ENCODE measurements at regions not wholly inside any gene's neighbourhood (a gene's known extent, or its start where the extent isn't known, plus 50 kb on each side); places are given as distances from the start of the nearest gene placed in this dataset.

- Mint-ChIP-seq H3K4me3 (no peak overlapping the region), H3K27ac (no peak overlapping the region), H3K9me3 (no peaks in the 10 kb centered on the region), H3K4me1 (ENCODE audit: low read depth) (no peaks in the 10 kb centered on the region), H3K27me3 (peaks cover 2% of the 10 kb centered on the region), H3K36me3 (ENCODE audit: low read depth) (no peaks in the 10 kb centered on the region)
- no peak for DNase-seq
- CTCF ChIA-PET: interaction anchor here (0.6 kb wide), 1 partner anchor 618 kb away, joined by 3 read pairs; no protein-coding TSS in a partner anchor
- ATAC-seq: no peak
- intact Hi-C loops (cut with micrococcal nuclease): no loop called here
- POLR2A ChIA-PET: interaction anchor here (0.6 kb wide), 1 partner anchor 274 kb away, joined by 5 read pairs; no protein-coding TSS in a partner anchor
- no peak for TF ChIP-seq CTCF (IDR thresholded peaks at IDR 0.05)
Observed at GRCh38 chr5:5632678-5633077, 210.2 kb downstream of the ICE1 start.

- Mint-ChIP-seq H3K27ac (no peak overlapping the region), H3K4me3 (no peak overlapping the region), H3K9me3 (peaks cover 2% of the 10 kb centered on the region), H3K36me3 (ENCODE audit: low read depth) (no peaks in the 10 kb centered on the region), H3K4me1 (ENCODE audit: low read depth) (no peaks in the 10 kb centered on the region), H3K27me3 (peaks cover 3% of the 10 kb centered on the region)
- ATAC-seq: no peak
- CTCF ChIA-PET: no interaction called here
- POLR2A ChIA-PET: no interaction called here
- DNase-seq: no peak
- intact Hi-C loops (cut with micrococcal nuclease): no loop called here
- TF ChIP-seq CTCF (IDR thresholded peaks at IDR 0.05): no peak
Observed at GRCh38 chr5:5629607-5629978, 207.1 kb downstream of the ICE1 start.

- no peaks in the 10 kb centered on the region for H3K36me3 Mint-ChIP-seq (ENCODE audit: low read depth)
Observed at GRCh38 chr5:5628866-5629606, 206.6 kb downstream of the ICE1 start.

GRCh38 chr5:5626412-5626811, 203.9 kb downstream of the ICE1 start:
- H3K27ac Mint-ChIP-seq: no peak overlapping the region
- DNase-seq: no peak
- TF ChIP-seq CTCF (IDR thresholded peaks at IDR 0.05): no peak
- H3K36me3 Mint-ChIP-seq (ENCODE audit: low read depth): no peaks in the 10 kb centered on the region
- ATAC-seq: no peak
- no peak overlapping the region for H3K4me3 Mint-ChIP-seq
- ChIA-PET CTCF (no interaction called here), POLR2A (no interaction called here)
- no peaks in the 10 kb centered on the region for H3K4me1 Mint-ChIP-seq (ENCODE audit: low read depth)
- H3K9me3 Mint-ChIP-seq: peaks cover 18% of the 10 kb centered on the region
- peaks cover 2% of the 10 kb centered on the region for H3K27me3 Mint-ChIP-seq
- intact Hi-C loops (cut with micrococcal nuclease): no loop called here

More at GRCh38 chr5:5628866-5629606, 206.6 kb downstream of the ICE1 start:
- intact Hi-C loops (cut with micrococcal nuclease): no loop called here
- H3K9me3 Mint-ChIP-seq: peaks cover 7% of the 10 kb centered on the region
- ATAC-seq (no peak), DNase-seq (no peak)
- H3K4me3 Mint-ChIP-seq: no peak overlapping the region
- ChIA-PET POLR2A (no interaction called here), CTCF (no interaction called here)
- no peaks in the 10 kb centered on the region for H3K4me1 Mint-ChIP-seq (ENCODE audit: low read depth)
- TF ChIP-seq CTCF (IDR thresholded peaks at IDR 0.05): no peak
- H3K27me3 Mint-ChIP-seq: peaks cover 2% of the 10 kb centered on the region
- H3K27ac Mint-ChIP-seq: no peak overlapping the region

GRCh38 chr5:5625491-5625890, 203.0 kb downstream of the ICE1 start:
- TF ChIP-seq CTCF (IDR thresholded peaks at IDR 0.05): no peak
- no peaks in the 10 kb centered on the region for H3K36me3 Mint-ChIP-seq (ENCODE audit: low read depth)
- no peak overlapping the region for H3K4me3 Mint-ChIP-seq
- POLR2A ChIA-PET: no interaction called here
- intact Hi-C loops (cut with micrococcal nuclease): no loop called here
- ATAC-seq: no peak
- peaks cover 18% of the 10 kb centered on the region for H3K9me3 Mint-ChIP-seq
- CTCF ChIA-PET: no interaction called here
- peaks cover 2% of the 10 kb centered on the region for H3K27me3 Mint-ChIP-seq
- no peak overlapping the region for H3K27ac Mint-ChIP-seq
- DNase-seq: no peak
- H3K4me1 Mint-ChIP-seq (ENCODE audit: low read depth): no peaks in the 10 kb centered on the region

Data from activated CD8-positive, alpha-beta T cell treated with anti-CD3 and anti-CD28 coated beads for 36 hours (primary cell).